Ascending aorta (tissue), 2 donors: ENCODE measurements at regions not wholly inside any gene's neighbourhood (a gene's known extent, or its start where the extent isn't known, plus 50 kb on each side); places are given as distances from the start of the nearest gene placed in this dataset.

Source experiments
- DNase-seq, 2 donors: peaks; one replicate each; pipeline ENCODE4 v3.0.0-alpha.2; 2019; ENCODE audit warnings: low spot score in 2 of 2
- H3K27ac ChIP-seq, 2 donors: fragments of 200-600 bp; sonication (generic); one replicate each; pipeline ENCODE4 v1.5.1; 2016 to 2017; ENCODE audit warnings: mild to moderate bottlenecking in 1 of 2
- H3K27me3 ChIP-seq: fragments of 200-600 bp; sonication (generic); one replicate; pipeline ENCODE4 v1.5.1; 2017
- H3K36me3 ChIP-seq, 2 donors: fragments of 200-600 bp; sonication (generic); one replicate each; pipeline ENCODE4 v1.5.1; 2016
- H3K4me1 ChIP-seq, 2 donors: fragments of 200-600 bp; sonication (generic); one replicate each; pipeline ENCODE4 v1.5.1; 2016 to 2017; ENCODE audit warnings: mild to moderate bottlenecking in 1 of 2
- H3K4me3 ChIP-seq, 2 donors: fragments of 200-600 bp; sonication (generic); one replicate each; pipeline ENCODE4 v1.5.1; 2016 to 2017; ENCODE audit warnings: mild to moderate bottlenecking in 1 of 2
- H3K9me3 ChIP-seq, 2 donors: fragments of 200-600 bp; sonication (generic); one replicate each; pipeline ENCODE4 v1.5.1; 2016
- CTCF ChIP-seq, 3 experiments: fragments of 200-600 bp in 2 of 3; fragments of 450-650 bp in 1 of 3; sonication (generic) in 2 of 3; IDR thresholded peaks; one replicate each; pipeline ENCODE4 v1.5.1; 2016 to 2019; ENCODE audit warnings: antibody characterized with exemption in 3 of 3, mild to moderate bottlenecking in 1 of 3, moderate library complexity in 1 of 3
- intact Hi-C: fragments of 100-400 bp; cut with DNase I; formaldehyde crosslinking; loops from one replicate; pipeline ENCODE4 v1.15.1; 2023

DNA sequence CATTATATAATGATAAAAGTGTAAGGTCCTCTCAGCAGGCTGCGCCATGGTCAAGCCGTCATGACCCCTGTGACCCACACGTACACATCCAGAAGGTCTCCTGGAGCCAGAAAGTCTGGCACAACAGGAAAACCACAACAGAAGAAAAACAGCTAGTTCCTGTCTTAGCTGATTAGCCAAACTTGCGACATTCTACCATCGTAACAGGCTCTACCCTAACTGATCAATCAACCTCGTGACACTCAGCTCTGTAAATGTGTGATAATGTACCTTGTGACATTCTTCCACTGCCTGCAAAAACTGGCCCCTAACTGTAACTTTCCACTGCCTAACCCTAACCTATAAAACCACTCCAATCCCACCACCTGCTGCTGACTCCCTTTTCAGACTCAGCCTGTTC is 316.4 kb upstream of the TUSC1 start:
- no peak for DNase-seq
- no peaks in the 10 kb centered on the region for H3K4me1 ChIP-seq
- TF ChIP-seq CTCF (IDR thresholded peaks at IDR 0.05) = no peak
- no peak overlapping the region for H3K4me3 ChIP-seq
- H3K27ac ChIP-seq = no peak overlapping the region
- no peaks in the 10 kb centered on the region for H3K36me3 ChIP-seq
- intact Hi-C loops = no loop called here
- no peaks in the 10 kb centered on the region for H3K27me3 ChIP-seq
- peaks cover 5 to 7% of the 10 kb centered on the region in 2 donors for H3K9me3 ChIP-seq

- H3K4me3 ChIP-seq = no peak overlapping the region
- no peak overlapping the region for H3K27ac ChIP-seq
- no peak for DNase-seq
- intact Hi-C loops = no loop called here
- no peak for TF ChIP-seq CTCF (IDR thresholded peaks at IDR 0.05)
- no peaks in the 10 kb centered on the region for H3K36me3 ChIP-seq
- H3K4me1 ChIP-seq = no peaks in the 10 kb centered on the region
- no peaks in the 10 kb centered on the region for H3K27me3 ChIP-seq
- peaks cover 5 to 7% of the 10 kb centered on the region in 2 donors for H3K9me3 ChIP-seq
Measured at GRCh38 chr9:25990376-25990775, 312.1 kb upstream of the TUSC1 start.

DNA sequence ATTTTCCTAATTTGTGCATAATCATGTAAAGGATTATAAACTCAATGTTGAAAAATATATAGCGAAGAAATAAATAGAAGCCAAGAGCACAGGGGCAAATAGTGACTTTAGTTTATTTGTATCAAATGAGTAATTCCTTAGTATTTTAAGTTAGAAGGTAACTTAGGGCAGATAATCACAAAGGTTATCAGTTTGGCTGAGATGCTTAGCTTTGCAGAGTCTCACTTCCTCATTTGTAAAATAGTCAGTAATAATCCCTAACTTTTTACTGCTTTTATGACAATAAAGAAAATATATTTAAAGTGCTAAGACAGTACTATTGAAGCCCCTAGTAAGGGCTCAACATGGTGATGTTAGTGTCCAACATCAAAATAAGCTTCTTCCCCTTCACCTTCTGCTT is 297.4 kb upstream of the TUSC1 start:
- Histone ChIP-seq H3K4me3 (no peak overlapping the region), H3K27ac (no peak overlapping the region), H3K9me3 (no peaks in the 10 kb centered on the region), H3K27me3 (no peaks in the 10 kb centered on the region), H3K36me3 (no peaks in the 10 kb centered on the region), H3K4me1 (no peaks in the 10 kb centered on the region)
- intact Hi-C loops = no loop called here
- DNase-seq = no peak
- TF ChIP-seq CTCF (IDR thresholded peaks at IDR 0.05) = no peak

DNA sequence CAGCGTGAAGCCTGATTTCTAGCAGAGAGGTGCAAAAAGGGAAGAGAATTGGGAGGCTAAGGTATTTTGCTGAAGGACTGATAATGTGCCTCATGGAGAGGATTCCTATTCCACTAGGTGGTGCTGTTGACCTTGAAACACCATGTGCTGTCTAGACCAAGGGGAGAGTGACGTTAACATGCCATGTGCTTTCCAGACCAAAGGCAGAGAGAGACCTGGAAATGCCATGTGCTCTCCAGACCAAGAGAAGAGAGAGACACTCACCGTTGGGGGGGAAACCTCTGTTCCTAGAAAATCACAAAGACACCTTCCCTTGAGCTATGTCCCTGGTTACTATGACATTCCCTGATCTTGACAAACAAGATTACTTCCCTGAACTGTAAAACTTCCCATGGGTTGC is 286.0 kb upstream of the TUSC1 start:
- no peaks in the 10 kb centered on the region for H3K36me3 ChIP-seq
- peak in 1 of 3 experiments; percentile 10 for TF ChIP-seq CTCF (IDR thresholded peaks at IDR 0.05)
- H3K9me3 ChIP-seq = no peaks in the 10 kb centered on the region
- DNase-seq = no peak
- no peak overlapping the region for H3K27ac ChIP-seq
- no peaks in the 10 kb centered on the region for H3K27me3 ChIP-seq
- no peaks in the 10 kb centered on the region for H3K4me1 ChIP-seq
- intact Hi-C loops = no loop called here
- no peak overlapping the region for H3K4me3 ChIP-seq

DNA sequence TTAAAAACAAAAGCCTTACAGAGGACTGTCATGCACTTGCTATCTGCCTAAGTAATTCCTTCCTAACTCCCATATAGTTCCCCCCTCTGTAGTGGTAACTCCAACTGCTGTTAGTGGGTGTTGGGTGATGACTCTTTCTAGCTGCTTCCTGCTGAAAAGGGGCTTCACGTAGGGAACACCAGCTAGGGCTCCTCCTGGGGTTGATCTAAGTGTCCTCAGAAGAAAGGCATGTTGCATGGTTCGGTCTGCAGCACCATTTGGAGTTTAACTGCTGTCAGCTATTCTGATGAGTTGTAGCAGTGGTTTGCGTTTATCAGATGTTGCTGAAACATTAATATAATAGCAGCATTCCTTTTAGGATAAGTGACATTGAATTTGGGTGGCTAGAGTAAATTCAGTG is 281.9 kb upstream of the TUSC1 start:
- no peak overlapping the region for H3K4me3 ChIP-seq
- H3K27me3 ChIP-seq = no peaks in the 10 kb centered on the region
- intact Hi-C loops = no loop called here
- no peak for DNase-seq
- no peaks in the 10 kb centered on the region for H3K4me1 ChIP-seq
- H3K36me3 ChIP-seq = no peaks in the 10 kb centered on the region
- no peak for TF ChIP-seq CTCF (IDR thresholded peaks at IDR 0.05)
- H3K9me3 ChIP-seq = no peaks in the 10 kb centered on the region
- H3K27ac ChIP-seq = no peak overlapping the region

- intact Hi-C loops = no loop called here
- Histone ChIP-seq H3K36me3 (no peaks in the 10 kb centered on the region), H3K4me1 (no peaks in the 10 kb centered on the region), H3K27ac (no peak overlapping the region), H3K27me3 (no peaks in the 10 kb centered on the region), H3K4me3 (no peak overlapping the region), H3K9me3 (no peaks in the 10 kb centered on the region)
- DNase-seq = no peak
- no peak for TF ChIP-seq CTCF (IDR thresholded peaks at IDR 0.05)
Measured at GRCh38 chr9:25954209-25954608, 276.0 kb upstream of the TUSC1 start.
